Endothelial cell (in vitro differentiated cells): ENCODE measurements at regions not wholly inside any gene's neighbourhood (a gene's known extent, or its start where the extent isn't known, plus 50 kb on each side); places are given as distances from the start of the nearest gene placed in this dataset.

Source experiments
- DNase-seq: peaks from one replicate; pipeline ENCODE4 v3.0.0; 2021; ENCODE audit warnings: low spot score
- H3K27ac Mint-ChIP-seq: one replicate; pipeline ENCODE4 v1.8.0; 2021; ENCODE audit warnings: mixed read lengths, inconsistent platforms; ENCODE audit not compliant: unreplicated experiment
- H3K27me3 Mint-ChIP-seq: one replicate; pipeline ENCODE4 v1.8.0; 2021; ENCODE audit warnings: mild to moderate bottlenecking, moderate library complexity, mixed read lengths, inconsistent platforms; ENCODE audit not compliant: unreplicated experiment
- H3K36me3 Mint-ChIP-seq: one replicate; pipeline ENCODE4 v1.8.0; 2021; ENCODE audit warnings: mild to moderate bottlenecking, low read depth, mixed read lengths, inconsistent platforms; ENCODE audit not compliant: unreplicated experiment
- H3K4me1 Mint-ChIP-seq: one replicate; pipeline ENCODE4 v1.8.0; 2021; ENCODE audit warnings: mild to moderate bottlenecking, mixed read lengths, inconsistent platforms; ENCODE audit not compliant: unreplicated experiment
- H3K4me3 Mint-ChIP-seq: one replicate; pipeline ENCODE4 v1.8.0; 2021; ENCODE audit warnings: mild to moderate bottlenecking, mixed read lengths, inconsistent platforms; ENCODE audit not compliant: unreplicated experiment
- H3K9me3 Mint-ChIP-seq: one replicate; pipeline ENCODE4 v1.8.0; 2021; ENCODE audit warnings: mixed read lengths, inconsistent platforms; ENCODE audit not compliant: unreplicated experiment
- TF ChIP-seq, protein P1 (sequence below): fragments of 200-600 bp; sonication (generic); IDR thresholded peaks from one replicate; pipeline ENCODE4 v1.5.0; 2021; ENCODE audit warnings: antibody characterized with exemption; ENCODE audit not compliant: unreplicated experiment

DNA sequence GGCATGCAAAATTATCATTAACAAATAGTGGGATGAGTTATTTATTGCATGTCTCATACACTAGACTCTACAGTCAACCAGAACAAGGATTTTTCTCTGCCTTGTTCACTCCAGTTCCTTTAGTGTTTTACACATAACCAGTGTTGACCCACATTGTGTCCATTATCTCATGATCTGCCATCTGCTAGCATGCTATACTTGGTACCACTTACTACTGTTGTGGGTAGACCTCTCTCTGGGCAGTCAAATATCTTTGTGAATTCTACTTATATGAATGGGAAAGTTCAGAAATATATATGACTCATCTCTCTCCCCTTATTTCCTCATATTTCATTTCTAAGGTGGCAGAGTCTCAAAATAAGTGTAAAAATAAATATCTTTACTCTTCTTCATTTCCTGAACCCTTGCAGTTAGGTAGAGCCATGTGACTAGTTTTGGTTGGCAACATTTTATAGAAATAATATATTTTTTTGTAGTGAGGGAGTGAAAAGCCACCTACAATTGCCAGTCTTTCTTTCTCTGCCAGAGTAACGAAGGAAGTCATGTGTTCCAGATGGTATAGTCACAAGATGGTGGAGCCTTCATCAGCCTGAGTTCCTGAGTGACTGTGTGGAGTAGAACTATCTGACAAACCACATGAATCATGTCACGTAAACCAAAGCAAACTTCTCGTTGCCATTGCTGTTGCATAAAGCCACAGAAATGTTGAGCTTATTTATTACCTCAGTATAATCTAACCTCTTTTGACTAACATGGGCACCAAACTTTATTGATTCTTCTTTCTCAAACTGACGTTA lies 704.0 kb downstream of the RNF144A start:
- no peak for DNase-seq
- Mint-ChIP-seq H3K27ac (no peak overlapping the region), H3K9me3 (no peaks in the 10 kb centered on the region), H3K4me1 (no peaks in the 10 kb centered on the region), H3K36me3 (no peaks in the 10 kb centered on the region), H3K4me3 (no peak overlapping the region), H3K27me3 (no peaks in the 10 kb centered on the region)
- TF ChIP-seq, protein P1, sequence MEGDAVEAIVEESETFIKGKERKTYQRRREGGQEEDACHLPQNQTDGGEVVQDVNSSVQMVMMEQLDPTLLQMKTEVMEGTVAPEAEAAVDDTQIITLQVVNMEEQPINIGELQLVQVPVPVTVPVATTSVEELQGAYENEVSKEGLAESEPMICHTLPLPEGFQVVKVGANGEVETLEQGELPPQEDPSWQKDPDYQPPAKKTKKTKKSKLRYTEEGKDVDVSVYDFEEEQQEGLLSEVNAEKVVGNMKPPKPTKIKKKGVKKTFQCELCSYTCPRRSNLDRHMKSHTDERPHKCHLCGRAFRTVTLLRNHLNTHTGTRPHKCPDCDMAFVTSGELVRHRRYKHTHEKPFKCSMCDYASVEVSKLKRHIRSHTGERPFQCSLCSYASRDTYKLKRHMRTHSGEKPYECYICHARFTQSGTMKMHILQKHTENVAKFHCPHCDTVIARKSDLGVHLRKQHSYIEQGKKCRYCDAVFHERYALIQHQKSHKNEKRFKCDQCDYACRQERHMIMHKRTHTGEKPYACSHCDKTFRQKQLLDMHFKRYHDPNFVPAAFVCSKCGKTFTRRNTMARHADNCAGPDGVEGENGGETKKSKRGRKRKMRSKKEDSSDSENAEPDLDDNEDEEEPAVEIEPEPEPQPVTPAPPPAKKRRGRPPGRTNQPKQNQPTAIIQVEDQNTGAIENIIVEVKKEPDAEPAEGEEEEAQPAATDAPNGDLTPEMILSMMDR: no peak

DNA sequence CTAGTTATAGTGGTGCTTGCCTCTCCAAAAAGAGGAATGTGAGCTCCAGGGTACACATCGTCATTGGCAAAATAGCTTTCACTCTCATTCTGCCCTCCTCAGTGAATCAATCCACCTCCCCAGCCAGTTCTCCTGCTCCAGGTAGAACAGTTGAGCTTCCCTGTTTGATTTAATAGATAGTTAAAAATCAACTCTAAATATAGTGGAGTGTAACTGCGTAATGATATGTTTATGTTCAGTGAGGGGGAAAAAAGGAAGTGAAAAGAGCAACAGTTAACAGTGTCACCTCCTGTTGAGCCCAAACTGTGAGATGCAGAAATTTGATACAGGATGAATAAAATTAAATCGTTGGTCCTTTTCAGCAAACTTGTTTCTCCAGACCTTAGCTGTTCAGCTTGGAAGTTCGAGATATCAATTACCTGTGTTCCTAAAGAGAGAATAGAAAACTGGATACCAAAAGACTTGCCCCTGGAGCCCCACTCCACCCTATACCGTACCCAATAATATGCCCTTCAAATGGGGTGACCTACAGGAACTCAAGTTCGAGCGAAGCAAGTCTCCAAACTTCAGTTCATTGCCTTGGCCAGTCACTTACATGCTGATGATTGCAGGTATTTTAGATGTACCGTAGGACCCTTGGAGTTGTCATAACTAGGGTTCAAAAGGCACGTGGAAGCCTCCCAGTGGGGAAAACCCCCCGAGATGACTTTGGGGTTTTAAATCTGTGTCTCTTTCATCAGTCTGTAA lies 708.4 kb downstream of the RNF144A start:
- H3K27ac Mint-ChIP-seq: no peak overlapping the region

DNA sequence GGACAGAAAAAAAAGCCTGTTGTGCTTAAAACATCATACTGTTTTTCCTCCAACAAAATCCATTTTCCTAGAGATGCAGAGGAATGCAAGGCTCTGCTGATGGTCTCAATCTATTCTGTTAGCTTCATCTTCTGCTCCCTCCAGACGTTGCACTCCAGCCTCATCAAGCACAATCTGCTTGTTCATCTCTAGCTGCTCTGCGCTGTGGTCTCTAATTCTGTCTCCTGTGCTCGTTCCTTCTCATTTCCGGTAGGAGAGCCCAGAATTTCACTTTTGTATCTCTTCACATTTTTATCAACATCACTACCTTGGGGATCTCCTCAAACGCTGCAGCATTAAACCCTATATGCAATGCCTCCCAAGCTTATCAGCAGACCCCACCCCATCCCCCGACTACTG lies 708.9 kb downstream of the RNF144A start:
- Mint-ChIP-seq H3K27ac (no peak overlapping the region), H3K36me3 (no peaks in the 10 kb centered on the region), H3K27me3 (no peaks in the 10 kb centered on the region), H3K4me3 (no peak overlapping the region), H3K9me3 (no peaks in the 10 kb centered on the region), H3K4me1 (no peaks in the 10 kb centered on the region)
- TF ChIP-seq, protein P1: no peak
- DNase-seq: no peak

More for the DNA sequence above, 708.4 kb downstream of the RNF144A start:
- Mint-ChIP-seq H3K27me3 (no peaks in the 10 kb centered on the region), H3K36me3 (no peaks in the 10 kb centered on the region), H3K4me1 (no peaks in the 10 kb centered on the region), H3K4me3 (no peak overlapping the region), H3K9me3 (no peaks in the 10 kb centered on the region)
- TF ChIP-seq, protein P1: no peak
- no peak for DNase-seq

DNA sequence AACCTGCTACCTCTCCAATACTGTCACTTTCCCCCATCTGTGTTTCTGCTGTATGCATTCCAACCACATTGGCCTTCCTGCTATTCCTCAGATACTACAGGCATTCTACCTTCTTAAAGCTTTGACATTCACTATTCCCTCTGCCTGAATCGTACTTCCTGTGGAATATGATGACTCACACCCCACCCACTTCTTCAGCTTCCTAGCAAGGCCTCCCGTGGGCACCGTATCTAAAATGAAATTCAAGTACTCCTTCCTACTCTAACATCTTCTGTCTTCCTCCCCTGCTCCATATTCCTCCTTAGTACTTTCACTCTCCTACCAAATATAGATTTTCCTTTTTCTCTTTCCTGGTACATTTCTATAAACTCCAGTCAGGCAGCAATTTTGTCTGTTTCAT lies 710.4 kb downstream of the RNF144A start:
- H3K27ac Mint-ChIP-seq: no peak overlapping the region
- no peaks in the 10 kb centered on the region for H3K9me3 Mint-ChIP-seq
- H3K27me3 Mint-ChIP-seq: no peaks in the 10 kb centered on the region
- no peaks in the 10 kb centered on the region for H3K36me3 Mint-ChIP-seq
- DNase-seq: no peak
- H3K4me1 Mint-ChIP-seq: no peaks in the 10 kb centered on the region
- no peak overlapping the region for H3K4me3 Mint-ChIP-seq
- TF ChIP-seq, protein P1: no peak

DNA sequence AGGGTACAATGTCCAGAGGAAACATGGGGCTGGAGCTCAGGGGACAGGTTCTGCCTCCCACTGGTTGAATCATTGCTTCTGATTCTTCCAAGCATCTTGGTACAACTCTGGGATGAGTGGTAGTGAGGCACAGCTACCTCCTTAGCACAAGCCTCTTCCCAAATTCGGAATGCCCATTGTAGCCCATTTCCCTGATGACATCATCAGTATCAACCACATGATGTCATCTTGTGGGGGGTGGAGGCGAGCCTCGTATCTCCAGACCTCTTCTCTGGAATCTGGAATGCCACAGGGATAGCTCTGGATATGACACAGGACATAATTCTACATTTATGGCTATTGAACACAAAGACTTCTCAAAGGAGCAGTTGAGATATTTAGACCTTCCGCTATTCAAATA lies 715.2 kb downstream of the RNF144A start:
- H3K36me3 Mint-ChIP-seq: no peaks in the 10 kb centered on the region
- no peak overlapping the region for H3K4me3 Mint-ChIP-seq

More for the DNA sequence above, 715.2 kb downstream of the RNF144A start:
- Mint-ChIP-seq H3K4me1 (no peaks in the 10 kb centered on the region), H3K9me3 (no peaks in the 10 kb centered on the region), H3K27ac (no peak overlapping the region), H3K27me3 (no peaks in the 10 kb centered on the region)
- DNase-seq: no peak
- TF ChIP-seq, protein P1: no peak
